Liver (tissue), 8 donors: ENCODE measurements at regions not wholly inside any gene's neighbourhood (a gene's known extent, or its start where the extent isn't known, plus 50 kb on each side); places are given as distances from the start of the nearest gene placed in this dataset.

Source experiments
- DNase-seq: peaks from one replicate; pipeline ENCODE4 v3.0.0-alpha.2; 2017; ENCODE audit warnings: low spot score
- H3K27ac ChIP-seq, 2 donors: one replicate each; pipeline ENCODE4 v1.7.0; 2013; ENCODE audit warnings: inconsistent platforms in 2 of 2, low read length in 2 of 2, control low read depth in 1 of 2, low read depth in 1 of 2, mild to moderate bottlenecking in 1 of 2
- H3K27me3 ChIP-seq, 4 donors: one replicate each; pipeline versions ENCODE4 v1.6.1 to v1.7.0; 2013; ENCODE audit warnings: low read length in 3 of 4, inconsistent platforms in 1 of 4, mild to moderate bottlenecking in 1 of 4, moderate library complexity in 1 of 4; ENCODE audit not compliant: control insufficient read depth in 4 of 4, insufficient read depth in 4 of 4
- H3K36me3 ChIP-seq, 4 donors: one replicate each; pipeline versions ENCODE4 v1.6.1 to v1.7.0; 2013; ENCODE audit warnings: low read length in 3 of 4, mild to moderate bottlenecking in 3 of 4, low read depth in 1 of 4, moderate library complexity in 1 of 4; ENCODE audit not compliant: control insufficient read depth in 4 of 4, insufficient read depth in 3 of 4
- H3K4me1 ChIP-seq, 4 donors: one replicate each; pipeline versions ENCODE4 v1.6.1 to v1.7.0; 2013; ENCODE audit warnings: low read length in 3 of 4, mild to moderate bottlenecking in 3 of 4, moderate library complexity in 1 of 4; ENCODE audit not compliant: control insufficient read depth in 4 of 4, insufficient read depth in 4 of 4
- H3K4me3 ChIP-seq, 3 donors: one replicate each; pipeline versions ENCODE4 v1.6.1 to v1.7.0; 2013; ENCODE audit warnings: low read length in 3 of 3, control low read depth in 1 of 3, low read depth in 1 of 3, mild to moderate bottlenecking in 1 of 3
- H3K9ac ChIP-seq, 2 donors: one replicate each; pipeline ENCODE4 v1.7.0; 2013; ENCODE audit warnings: low read length in 2 of 2, mild to moderate bottlenecking in 2 of 2, moderate library complexity in 2 of 2, control low read depth in 1 of 2, low read depth in 1 of 2
- H3K9me3 ChIP-seq, 4 donors: one replicate each; pipeline versions ENCODE4 v1.6.1 to v1.7.0; 2013; ENCODE audit warnings: low read length in 3 of 4; ENCODE audit not compliant: control insufficient read depth in 4 of 4
- EGR1 ChIP-seq, 2 donors: IDR thresholded peaks; 2 replicates each; pipeline ENCODE4 v1.6.1; 2016 to 2018; ENCODE audit warnings: antibody characterized with exemption in 2 of 2, low read depth in 2 of 2
- FOXA1 ChIP-seq: IDR thresholded peaks from 2 replicates; pipeline ENCODE4 v1.6.1; 2016; ENCODE audit warnings: antibody characterized with exemption
- FOXA2 ChIP-seq: IDR thresholded peaks from 2 replicates; pipeline ENCODE4 v1.6.1; 2016; ENCODE audit warnings: antibody characterized with exemption
- GABPA ChIP-seq, 2 donors: IDR thresholded peaks in 1 of 2; conservative IDR thresholded peaks in 1 of 2; 2 replicates each; pipeline ENCODE4 v1.6.1; 2016; ENCODE audit warnings: antibody characterized with exemption in 2 of 2, mild to moderate bottlenecking in 1 of 2, moderate library complexity in 1 of 2
- HNF4A ChIP-seq, 2 donors: conservative IDR thresholded peaks; 2 replicates each; pipeline ENCODE4 v1.6.1; 2016; ENCODE audit warnings: antibody characterized with exemption in 2 of 2, mild to moderate bottlenecking in 2 of 2
- HNF4G ChIP-seq: IDR thresholded peaks from 2 replicates; pipeline ENCODE4 v1.6.1; 2016; ENCODE audit warnings: antibody characterized with exemption
- JUND ChIP-seq, 2 donors: IDR thresholded peaks; 2 replicates each; pipeline ENCODE4 v1.6.1; 2016; ENCODE audit warnings: antibody characterized with exemption in 2 of 2
- NR2F2 ChIP-seq: IDR thresholded peaks from 2 replicates; pipeline ENCODE4 v1.6.1; 2016; ENCODE audit warnings: antibody characterized with exemption
- RAD21 ChIP-seq, 2 donors: IDR thresholded peaks; 2 replicates each; pipeline ENCODE4 v1.6.1; 2016; ENCODE audit warnings: antibody characterized with exemption in 2 of 2, mild to moderate bottlenecking in 2 of 2
- RXRA ChIP-seq, 2 donors: IDR thresholded peaks; 2 replicates each; pipeline ENCODE4 v1.6.1; 2017 to 2018; ENCODE audit warnings: antibody characterized with exemption in 2 of 2, mild to moderate bottlenecking in 1 of 2
- SP1 ChIP-seq: IDR thresholded peaks from 2 replicates; pipeline ENCODE4 v1.6.1; 2018; ENCODE audit warnings: antibody characterized with exemption, mild to moderate bottlenecking
- TAF1 ChIP-seq: conservative IDR thresholded peaks from 2 replicates; pipeline ENCODE4 v1.6.1; 2016; ENCODE audit warnings: antibody characterized with exemption, mild to moderate bottlenecking
- YY1 ChIP-seq: IDR thresholded peaks from 2 replicates; pipeline ENCODE4 v1.6.1; 2016; ENCODE audit warnings: antibody characterized with exemption, mild to moderate bottlenecking
- WGBS: extraction: QIAGEN DNeasy Blood & Tissue Kit; methylation state at CpG from one replicate; pipeline ENCODE4 v1.1.7; 2013; 5-methylcytosine and 5-hydroxymethylcytosine counted together
- TF ChIP-seq, protein P1 (sequence below): fragments of 150-350 bp; IDR thresholded peaks from 2 replicates; pipeline ENCODE4 v1.5.1; 2017; ENCODE audit warnings: improper control_type of control experiment, low read depth, low read length; ENCODE audit not compliant: missing input control
- TF ChIP-seq, protein P2 (sequence below): IDR thresholded peaks from 2 replicates; pipeline ENCODE4 v1.6.1; 2016; ENCODE audit warnings: antibody characterized with exemption, mild to moderate bottlenecking
- TF ChIP-seq, protein P3 (sequence below): IDR thresholded peaks from 2 replicates; pipeline ENCODE4 v1.6.1; 2016; ENCODE audit warnings: antibody characterized with exemption
- TF ChIP-seq, protein P4 (sequence below): IDR thresholded peaks from 2 replicates; pipeline ENCODE4 v1.6.1; 2016; ENCODE audit warnings: antibody characterized with exemption
- TF ChIP-seq, protein P5 (sequence below): IDR thresholded peaks from 2 replicates; pipeline ENCODE4 v1.6.1; 2016; ENCODE audit warnings: antibody characterized with exemption
- donor health status: healthy.
- donor health status: healthy.
- donor health status: healthy.
- donor health status: healthy.
- donor health status: healthy.

DNA sequence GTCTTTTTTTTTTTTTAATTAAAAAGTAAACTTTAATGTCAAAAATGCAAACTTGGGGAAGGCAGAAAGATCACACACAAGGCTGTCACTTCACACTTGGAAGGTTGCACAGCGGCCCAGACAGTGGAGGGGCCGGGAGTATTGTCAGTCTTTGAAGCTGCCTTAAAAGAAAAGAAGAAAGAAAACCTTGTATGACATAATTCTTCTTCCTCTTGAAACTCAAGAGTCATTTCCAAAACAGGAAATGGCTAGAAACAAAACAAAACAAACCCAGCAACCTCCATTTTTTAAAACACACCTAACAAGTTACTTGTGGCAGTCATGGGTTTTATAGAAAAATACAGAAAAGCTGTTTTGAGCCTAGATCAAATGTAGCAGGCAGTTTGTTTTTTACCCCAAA is 68.1 kb upstream of the MAGI1 start:
- no peaks in the 10 kb centered on the region for H3K36me3 ChIP-seq
- H3K27ac ChIP-seq, result no peak overlapping the region
- no peaks in the 10 kb centered on the region for H3K27me3 ChIP-seq
- H3K4me3 ChIP-seq, result no peak overlapping the region
- no peak for DNase-seq
- H3K9ac ChIP-seq, result no peak overlapping the region
- WGBS, result 84% methylated on average over 2 of the region's 2 CpGs
- no peak for TF ChIP-seq SP1
- TF ChIP-seq NR2F2, result no peak
- no peak for TF ChIP-seq RAD21 (IDR thresholded peaks at IDR 0.05)
- TF ChIP-seq EGR1 (IDR thresholded peaks at IDR 0.05; ENCODE audit: low read depth in 2 of 2), result no peak
- TF ChIP-seq, protein P1, sequence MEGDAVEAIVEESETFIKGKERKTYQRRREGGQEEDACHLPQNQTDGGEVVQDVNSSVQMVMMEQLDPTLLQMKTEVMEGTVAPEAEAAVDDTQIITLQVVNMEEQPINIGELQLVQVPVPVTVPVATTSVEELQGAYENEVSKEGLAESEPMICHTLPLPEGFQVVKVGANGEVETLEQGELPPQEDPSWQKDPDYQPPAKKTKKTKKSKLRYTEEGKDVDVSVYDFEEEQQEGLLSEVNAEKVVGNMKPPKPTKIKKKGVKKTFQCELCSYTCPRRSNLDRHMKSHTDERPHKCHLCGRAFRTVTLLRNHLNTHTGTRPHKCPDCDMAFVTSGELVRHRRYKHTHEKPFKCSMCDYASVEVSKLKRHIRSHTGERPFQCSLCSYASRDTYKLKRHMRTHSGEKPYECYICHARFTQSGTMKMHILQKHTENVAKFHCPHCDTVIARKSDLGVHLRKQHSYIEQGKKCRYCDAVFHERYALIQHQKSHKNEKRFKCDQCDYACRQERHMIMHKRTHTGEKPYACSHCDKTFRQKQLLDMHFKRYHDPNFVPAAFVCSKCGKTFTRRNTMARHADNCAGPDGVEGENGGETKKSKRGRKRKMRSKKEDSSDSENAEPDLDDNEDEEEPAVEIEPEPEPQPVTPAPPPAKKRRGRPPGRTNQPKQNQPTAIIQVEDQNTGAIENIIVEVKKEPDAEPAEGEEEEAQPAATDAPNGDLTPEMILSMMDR, result no peak
- no peak for TF ChIP-seq TAF1
- TF ChIP-seq JUND (IDR thresholded peaks at IDR 0.05), result no peak
- TF ChIP-seq, protein P2, sequence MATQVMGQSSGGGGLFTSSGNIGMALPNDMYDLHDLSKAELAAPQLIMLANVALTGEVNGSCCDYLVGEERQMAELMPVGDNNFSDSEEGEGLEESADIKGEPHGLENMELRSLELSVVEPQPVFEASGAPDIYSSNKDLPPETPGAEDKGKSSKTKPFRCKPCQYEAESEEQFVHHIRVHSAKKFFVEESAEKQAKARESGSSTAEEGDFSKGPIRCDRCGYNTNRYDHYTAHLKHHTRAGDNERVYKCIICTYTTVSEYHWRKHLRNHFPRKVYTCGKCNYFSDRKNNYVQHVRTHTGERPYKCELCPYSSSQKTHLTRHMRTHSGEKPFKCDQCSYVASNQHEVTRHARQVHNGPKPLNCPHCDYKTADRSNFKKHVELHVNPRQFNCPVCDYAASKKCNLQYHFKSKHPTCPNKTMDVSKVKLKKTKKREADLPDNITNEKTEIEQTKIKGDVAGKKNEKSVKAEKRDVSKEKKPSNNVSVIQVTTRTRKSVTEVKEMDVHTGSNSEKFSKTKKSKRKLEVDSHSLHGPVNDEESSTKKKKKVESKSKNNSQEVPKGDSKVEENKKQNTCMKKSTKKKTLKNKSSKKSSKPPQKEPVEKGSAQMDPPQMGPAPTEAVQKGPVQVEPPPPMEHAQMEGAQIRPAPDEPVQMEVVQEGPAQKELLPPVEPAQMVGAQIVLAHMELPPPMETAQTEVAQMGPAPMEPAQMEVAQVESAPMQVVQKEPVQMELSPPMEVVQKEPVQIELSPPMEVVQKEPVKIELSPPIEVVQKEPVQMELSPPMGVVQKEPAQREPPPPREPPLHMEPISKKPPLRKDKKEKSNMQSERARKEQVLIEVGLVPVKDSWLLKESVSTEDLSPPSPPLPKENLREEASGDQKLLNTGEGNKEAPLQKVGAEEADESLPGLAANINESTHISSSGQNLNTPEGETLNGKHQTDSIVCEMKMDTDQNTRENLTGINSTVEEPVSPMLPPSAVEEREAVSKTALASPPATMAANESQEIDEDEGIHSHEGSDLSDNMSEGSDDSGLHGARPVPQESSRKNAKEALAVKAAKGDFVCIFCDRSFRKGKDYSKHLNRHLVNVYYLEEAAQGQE, result no peak
- no peak for TF ChIP-seq FOXA2
- no peak for TF ChIP-seq HNF4A (conservative IDR thresholded peaks at IDR 0.05)
- TF ChIP-seq, protein P3, sequence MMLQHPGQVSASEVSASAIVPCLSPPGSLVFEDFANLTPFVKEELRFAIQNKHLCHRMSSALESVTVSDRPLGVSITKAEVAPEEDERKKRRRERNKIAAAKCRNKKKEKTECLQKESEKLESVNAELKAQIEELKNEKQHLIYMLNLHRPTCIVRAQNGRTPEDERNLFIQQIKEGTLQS, result no peak
- TF ChIP-seq FOXA1, result no peak
- TF ChIP-seq HNF4G, result no peak
- no peak for TF ChIP-seq RXRA (IDR thresholded peaks at IDR 0.05)
- no peak for TF ChIP-seq GABPA (IDR thresholded peaks at IDR 0.05 in 1 of 2, conservative IDR thresholded peaks at IDR 0.05 in 1 of 2)
- no peak for TF ChIP-seq YY1
- TF ChIP-seq, protein P4, sequence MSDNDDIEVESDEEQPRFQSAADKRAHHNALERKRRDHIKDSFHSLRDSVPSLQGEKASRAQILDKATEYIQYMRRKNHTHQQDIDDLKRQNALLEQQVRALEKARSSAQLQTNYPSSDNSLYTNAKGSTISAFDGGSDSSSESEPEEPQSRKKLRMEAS, result no peak
- H3K4me1 ChIP-seq, result no peaks in the 10 kb centered on the region
- H3K9me3 ChIP-seq, result no peaks in the 10 kb centered on the region

DNA sequence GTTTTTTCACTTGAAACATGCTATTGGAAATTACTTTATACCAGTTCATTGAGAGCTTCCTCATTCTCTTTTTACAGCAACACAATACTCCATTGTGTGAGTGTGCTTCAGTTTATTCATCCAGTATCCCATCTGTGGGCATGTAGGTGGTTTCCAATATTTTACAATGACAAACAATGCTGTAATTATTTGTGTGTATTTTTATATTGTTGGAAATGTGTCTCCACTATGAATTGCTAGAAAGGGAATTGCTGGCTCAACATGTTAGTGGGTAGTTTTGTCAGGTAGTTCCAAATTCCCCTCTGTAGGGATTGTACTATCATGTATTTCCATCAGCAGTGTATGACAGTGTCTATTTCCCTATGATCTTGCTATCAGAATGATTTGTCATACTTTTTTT is 65.8 kb upstream of the MAGI1 start:
- Histone ChIP-seq H3K9me3 (no peaks in the 10 kb centered on the region), H3K4me3 (no peak overlapping the region), H3K27me3 (no peaks in the 10 kb centered on the region), H3K9ac (no peak overlapping the region), H3K36me3 (no peaks in the 10 kb centered on the region), H3K4me1 (no peaks in the 10 kb centered on the region), H3K27ac (no peak overlapping the region)
- TF ChIP-seq, protein P1, result no peak
- TF ChIP-seq, protein P3, result no peak
- no peak for TF ChIP-seq FOXA2
- TF ChIP-seq, protein P2, result no peak
- TF ChIP-seq, protein P5, sequence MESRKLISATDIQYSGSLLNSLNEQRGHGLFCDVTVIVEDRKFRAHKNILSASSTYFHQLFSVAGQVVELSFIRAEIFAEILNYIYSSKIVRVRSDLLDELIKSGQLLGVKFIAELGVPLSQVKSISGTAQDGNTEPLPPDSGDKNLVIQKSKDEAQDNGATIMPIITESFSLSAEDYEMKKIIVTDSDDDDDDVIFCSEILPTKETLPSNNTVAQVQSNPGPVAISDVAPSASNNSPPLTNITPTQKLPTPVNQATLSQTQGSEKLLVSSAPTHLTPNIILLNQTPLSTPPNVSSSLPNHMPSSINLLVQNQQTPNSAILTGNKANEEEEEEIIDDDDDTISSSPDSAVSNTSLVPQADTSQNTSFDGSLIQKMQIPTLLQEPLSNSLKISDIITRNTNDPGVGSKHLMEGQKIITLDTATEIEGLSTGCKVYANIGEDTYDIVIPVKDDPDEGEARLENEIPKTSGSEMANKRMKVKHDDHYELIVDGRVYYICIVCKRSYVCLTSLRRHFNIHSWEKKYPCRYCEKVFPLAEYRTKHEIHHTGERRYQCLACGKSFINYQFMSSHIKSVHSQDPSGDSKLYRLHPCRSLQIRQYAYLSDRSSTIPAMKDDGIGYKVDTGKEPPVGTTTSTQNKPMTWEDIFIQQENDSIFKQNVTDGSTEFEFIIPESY, result no peak
- no peak for TF ChIP-seq RAD21 (IDR thresholded peaks at IDR 0.05)
- no peak for TF ChIP-seq YY1
- DNase-seq, result no peak
